A673 (cell line): ENCODE measurements at regions not wholly inside any gene's neighbourhood (a gene's known extent, or its start where the extent isn't known, plus 50 kb on each side); places are given as distances from the start of the nearest gene placed in this dataset.

Experiments
- CTCF ChIP-seq: fragments of 300-800, 200-600 bp; sonication (generic); conservative IDR thresholded peaks from 2 replicates; pipeline ENCODE4 v1.5.1; 2017; ENCODE audit warnings: low read depth, mild to moderate bottlenecking, antibody characterized with exemption, low read length, moderate library complexity, mixed read lengths
- EZH2 ChIP-seq: fragments of 200-600 bp; sonication (generic); IDR thresholded peaks from 2 replicates; pipeline ENCODE4 v1.6.1; 2017; ENCODE audit warnings: borderline replicate concordance, low read depth, mild to moderate bottlenecking, mixed read lengths, antibody characterized with exemption, low read length; ENCODE audit not compliant: poor library complexity, severe bottlenecking

GRCh38 chr5:89359046-89359445 is 476.1 kb upstream of the MEF2C start:
- TF ChIP-seq CTCF = no peak
- no peak for TF ChIP-seq EZH2
